Gastrocnemius medialis (tissue), 4 donors: ENCODE measurements at regions not wholly inside any gene's neighbourhood (a gene's known extent, or its start where the extent isn't known, plus 50 kb on each side); places are given as distances from the start of the nearest gene placed in this dataset.

ENCODE experiments used
- CTCF ChIP-seq, 5 experiments: fragments of 450-650 bp in 3 of 5; fragments of 200-600 bp in 2 of 5; sonication (generic) in 2 of 5; IDR thresholded peaks in 4 of 5; conservative IDR thresholded peaks in 1 of 5; 1 replicate in 4 of 5; 2 replicates in 1 of 5; pipeline ENCODE4 v1.5.1; 2016 to 2019; ENCODE audit warnings: antibody characterized with exemption in 5 of 5, mild to moderate bottlenecking in 3 of 5, moderate library complexity in 3 of 5
- POLR2A ChIP-seq, 2 donors: fragments of 450-650 bp; IDR thresholded peaks; one replicate each; pipeline ENCODE4 v1.6.1; 2017; ENCODE audit warnings: antibody characterized with exemption in 2 of 2, mild to moderate bottlenecking in 2 of 2, moderate library complexity in 2 of 2

- no peak for TF ChIP-seq CTCF (IDR thresholded peaks at IDR 0.05 in 4 of 5, conservative IDR thresholded peaks at IDR 0.05 in 1 of 5)
- TF ChIP-seq POLR2A (IDR thresholded peaks at IDR 0.05), result no peak
Observed at GRCh38 chr12:96134200-96134599, 60.0 kb upstream of the ELK3 start.
